Activated T-cell treated with anti-CD3 and anti-CD28 coated beads, Interleukin-2, amount 50 U/mL, for 48 hours (primary cell): ENCODE measurements at regions not wholly inside any gene's neighbourhood (a gene's known extent, or its start where the extent isn't known, plus 50 kb on each side); places are given as distances from the start of the nearest gene placed in this dataset.

Experiments used
- DNase-seq, 2 experiments: peaks; one replicate each; pipeline ENCODE4 v3.0.0-alpha.2; 2020

DNA sequence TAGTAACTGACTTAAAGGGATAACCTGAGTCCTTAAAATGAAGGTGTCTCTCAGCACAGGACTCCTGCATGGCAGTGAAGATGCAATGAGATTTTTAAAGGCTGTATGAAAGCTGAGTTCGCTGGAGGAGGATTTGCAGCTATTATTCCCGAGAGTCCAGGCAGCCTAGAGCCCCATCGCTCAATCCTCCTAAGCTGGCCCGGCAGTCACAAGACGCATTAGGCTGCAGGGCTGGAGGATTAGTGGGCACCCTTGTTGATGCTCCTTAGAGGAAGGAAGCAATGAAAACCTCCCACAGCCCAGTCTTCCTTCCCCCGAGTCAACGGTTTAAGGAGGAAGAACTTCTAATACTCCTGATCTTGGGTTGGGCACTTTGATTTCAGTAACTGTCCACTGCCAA lies 239.5 kb downstream of the EFNB2 start:
- no peak for DNase-seq

DNA sequence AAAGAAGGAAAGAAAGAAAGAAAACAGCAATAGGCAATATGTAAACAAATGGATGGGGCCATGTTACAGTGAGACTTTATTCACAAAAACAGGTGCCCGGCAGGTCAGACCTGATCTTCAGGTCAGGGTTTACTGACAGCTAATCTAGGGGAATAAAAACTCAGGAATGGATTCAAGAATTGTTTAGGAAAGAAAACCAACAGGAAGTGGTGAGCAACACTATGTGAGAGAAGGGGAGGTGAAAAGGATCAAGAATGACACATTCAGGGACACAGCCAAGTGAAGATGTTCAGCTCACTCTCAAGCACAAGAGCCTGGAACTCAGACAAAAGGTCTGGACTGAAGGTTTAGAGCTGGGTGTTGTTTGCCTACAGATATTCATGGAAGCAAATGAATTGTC lies 244.5 kb downstream of the EFNB2 start:
- no peak for DNase-seq

DNA sequence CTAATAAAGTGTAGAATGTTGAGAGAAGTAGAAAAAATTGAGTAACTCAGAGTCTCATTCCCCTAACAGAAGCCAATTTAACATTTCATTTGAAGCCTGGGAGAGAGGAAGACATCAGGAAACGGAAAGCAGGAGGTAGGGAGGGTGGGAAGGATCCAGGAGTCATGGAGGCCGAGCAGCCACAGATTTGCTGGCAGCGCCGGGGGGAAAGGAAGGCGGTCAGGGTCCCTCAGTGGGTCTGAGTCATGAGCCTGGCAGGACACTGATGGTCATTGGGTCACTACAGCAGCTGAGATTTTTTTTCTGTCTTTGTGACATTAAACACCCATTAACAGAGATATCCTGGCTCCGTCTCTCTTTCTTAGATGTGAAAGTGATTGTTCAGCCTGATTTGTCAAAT lies 248.1 kb downstream of the EFNB2 start:
- DNase-seq = no peak

DNA sequence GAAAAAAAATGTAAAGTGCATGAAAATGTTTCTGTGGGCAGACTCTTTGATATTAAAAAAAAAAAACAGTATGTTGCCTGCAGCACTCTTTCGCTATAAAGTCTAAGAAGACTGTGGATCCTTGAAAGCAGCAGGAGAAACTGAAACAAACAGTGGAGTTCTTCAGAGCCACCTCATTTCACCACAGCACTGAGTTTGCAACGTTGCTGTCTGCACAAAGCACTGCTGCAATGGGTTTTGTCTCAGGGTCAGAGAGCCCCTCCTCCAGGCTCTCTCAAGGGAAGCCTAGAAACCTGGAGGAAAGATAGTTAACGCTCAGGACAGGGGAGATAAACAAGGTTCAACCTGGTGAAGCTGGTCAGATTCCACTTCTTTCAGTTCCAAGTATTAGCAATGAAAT lies 248.7 kb downstream of the EFNB2 start:
- DNase-seq = no peak

DNA sequence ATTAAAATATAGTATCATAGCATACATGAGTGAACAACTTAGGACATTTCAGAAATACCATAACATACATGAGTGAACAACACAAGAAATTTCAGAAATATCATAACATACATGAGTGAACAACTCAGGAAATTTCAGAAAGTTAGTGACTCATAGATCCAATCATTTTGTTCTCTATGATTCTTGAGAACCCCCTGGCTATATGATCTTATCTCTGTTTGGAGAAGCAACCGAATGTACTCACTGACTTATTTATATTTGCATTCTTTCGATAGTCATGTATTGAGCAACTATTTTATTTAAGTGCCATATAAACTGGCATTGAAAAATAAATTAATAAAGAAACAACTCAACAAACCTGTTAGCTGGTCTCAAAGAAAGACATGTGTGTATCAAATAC lies 251.1 kb downstream of the EFNB2 start:
- DNase-seq = no peak

DNA sequence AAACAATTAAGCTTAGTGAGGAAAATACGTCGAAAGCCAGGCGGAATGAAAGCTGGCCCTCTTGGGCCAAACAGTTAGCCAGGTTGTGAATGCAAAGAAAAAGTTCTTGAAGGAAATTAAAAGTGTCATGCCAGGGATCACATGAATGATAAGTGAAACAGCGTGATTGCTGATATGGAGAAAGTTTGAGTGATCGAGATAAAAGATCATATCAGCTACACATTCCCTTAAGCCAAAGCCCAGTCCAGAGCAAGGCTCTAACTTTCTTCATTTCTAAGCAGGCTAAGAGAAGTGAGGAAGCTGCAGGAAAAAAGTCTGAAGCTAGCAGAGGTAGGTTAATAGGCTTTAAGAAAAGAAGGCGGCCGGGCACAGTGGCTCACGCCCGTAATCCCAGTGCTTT lies 254.0 kb downstream of the EFNB2 start:
- no peak for DNase-seq

DNA sequence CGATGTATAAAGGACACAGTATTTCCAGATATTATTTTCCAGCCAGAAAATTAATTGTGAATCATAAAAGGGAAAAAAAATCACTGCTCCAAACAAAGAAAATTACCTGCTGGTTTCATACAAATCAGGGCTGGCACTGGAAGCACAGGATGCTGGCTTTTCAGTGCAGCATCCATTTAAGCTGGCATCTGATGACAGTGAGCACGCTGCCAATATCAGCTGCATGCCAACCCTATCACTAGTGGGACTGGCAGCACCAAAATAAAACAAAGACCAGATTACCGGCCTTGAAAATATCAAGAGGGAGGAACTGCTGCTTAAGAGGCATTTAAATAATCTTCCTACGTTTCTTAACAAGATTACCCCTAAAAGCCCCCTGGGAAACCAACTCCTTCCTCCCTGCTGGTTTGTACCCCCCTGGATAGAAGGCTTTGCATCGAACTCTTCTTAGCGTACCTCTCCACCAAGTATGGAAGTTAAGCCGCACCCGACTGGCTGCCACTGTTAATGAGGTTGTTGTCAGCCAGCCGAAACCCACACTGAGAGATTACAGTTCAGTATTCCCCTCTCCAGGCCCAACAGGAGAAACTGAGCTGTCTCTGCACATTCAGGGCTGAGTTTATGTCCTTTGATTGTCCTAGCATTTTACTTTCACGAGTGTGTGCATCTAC lies 257.8 kb downstream of the EFNB2 start:
- no peak for DNase-seq

DNA sequence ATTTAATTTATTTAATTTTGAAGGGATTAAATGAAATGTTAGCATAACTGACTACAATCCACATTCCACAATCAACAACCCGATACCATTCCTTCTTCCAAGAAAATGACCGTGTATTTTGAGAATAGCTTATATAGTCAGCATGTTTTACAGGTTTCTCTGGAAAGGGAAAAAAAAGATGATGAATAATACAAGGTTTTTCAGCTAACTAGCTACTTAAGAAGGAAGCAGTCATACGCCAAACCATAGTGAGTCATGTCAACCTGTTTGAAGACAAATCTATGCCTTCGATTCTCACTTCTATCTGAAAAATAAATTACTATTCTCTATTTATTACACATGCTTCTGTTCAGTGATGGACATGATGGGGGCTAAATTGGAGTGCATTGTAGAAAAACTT lies 258.6 kb downstream of the EFNB2 start:
- DNase-seq = no peak

DNA sequence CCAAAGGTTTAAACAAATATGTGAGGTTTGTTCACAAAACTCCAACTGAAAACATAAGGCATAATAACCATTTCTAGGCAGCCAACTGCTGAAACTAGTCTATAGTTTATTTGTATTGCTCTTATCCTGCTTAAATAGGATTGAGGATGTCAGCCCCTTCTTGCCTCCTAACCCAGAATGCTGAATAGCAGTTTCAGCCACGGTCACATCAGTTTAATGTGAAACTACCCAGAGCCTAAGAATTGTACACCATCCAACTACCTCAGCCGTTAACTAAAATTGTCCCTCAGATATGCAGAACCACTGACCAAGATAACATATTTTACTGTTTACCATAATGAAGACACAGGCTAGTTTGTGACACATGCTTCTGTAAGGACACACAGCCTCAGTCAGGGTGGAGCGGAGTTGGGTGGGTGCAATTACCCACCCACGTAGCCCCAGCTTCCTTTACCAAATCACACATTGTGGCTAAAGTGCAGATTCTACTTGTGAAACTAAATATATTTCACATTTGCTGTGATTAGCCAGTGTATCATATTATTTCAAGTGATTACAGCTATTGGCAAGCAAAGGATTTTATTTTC lies 259.9 kb downstream of the EFNB2 start:
- DNase-seq = no peak

DNA sequence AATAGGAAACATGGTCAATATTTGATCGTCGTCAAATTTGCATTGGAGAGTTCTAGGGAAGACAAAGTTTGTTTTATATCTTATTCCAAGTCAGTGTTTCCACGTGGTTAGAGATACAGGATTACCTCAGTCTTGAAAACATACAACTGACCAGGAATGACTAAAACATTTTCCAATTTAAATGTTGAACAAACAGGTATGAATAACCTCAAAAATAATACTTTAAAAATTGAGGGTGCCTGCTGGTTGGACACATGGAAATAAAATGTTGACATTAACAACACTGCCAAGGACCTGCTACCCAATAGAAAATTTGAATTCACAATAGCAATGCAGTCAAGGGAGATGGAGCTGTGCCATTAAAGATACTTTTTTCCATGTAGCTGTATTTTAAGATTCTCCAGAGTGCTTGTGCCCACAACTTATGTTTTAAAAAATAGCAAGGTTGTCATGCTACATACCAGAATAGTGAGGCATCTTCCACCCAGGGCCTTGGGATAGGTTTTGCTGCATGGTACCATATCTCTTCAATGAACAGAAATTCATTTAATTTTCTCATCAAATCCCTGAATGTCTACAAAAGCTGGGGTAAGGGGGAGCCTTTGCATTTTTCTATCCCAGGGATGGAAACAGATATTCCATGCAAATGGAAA lies 260.8 kb downstream of the EFNB2 start:
- no peak for DNase-seq

DNA sequence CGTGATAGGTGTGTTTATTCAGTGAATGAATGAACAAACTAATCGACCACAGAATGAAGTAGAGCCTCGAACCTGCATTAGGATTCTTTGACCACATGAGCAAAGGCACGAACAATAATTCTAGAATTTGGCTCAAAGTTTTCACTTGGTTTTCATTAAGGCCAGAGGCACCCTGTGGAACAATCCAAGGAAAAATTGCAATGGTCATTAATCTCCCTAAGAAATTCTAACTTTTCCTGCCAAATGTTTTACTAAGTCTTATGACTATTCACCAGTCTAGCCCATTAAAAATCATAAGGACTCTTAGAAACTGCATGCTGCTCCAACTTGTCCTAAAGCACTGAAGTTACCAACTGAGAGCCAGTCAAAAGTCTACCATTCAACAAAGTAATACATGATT lies 271.7 kb downstream of the EFNB2 start:
- no peak for DNase-seq

DNA sequence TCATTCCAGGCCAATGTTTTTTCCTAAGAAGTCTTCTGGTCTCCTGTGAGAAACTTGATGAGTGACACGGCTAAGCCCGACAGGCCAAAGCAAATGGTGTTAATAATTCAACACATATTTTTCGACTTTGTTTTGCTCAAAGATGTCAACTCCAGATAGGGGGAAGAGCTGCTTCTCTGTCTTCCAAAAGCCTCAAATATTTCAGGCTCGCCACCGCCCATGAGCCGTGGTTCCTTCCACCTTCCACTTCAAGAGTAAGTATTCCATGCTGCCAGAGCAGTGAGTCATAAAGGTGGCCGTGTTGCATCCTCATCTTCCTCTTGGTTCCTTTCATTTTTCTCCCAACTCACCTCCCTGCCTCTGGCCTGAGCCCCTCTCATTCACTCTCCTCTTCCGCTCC lies 272.6 kb downstream of the EFNB2 start:
- no peak for DNase-seq

DNA sequence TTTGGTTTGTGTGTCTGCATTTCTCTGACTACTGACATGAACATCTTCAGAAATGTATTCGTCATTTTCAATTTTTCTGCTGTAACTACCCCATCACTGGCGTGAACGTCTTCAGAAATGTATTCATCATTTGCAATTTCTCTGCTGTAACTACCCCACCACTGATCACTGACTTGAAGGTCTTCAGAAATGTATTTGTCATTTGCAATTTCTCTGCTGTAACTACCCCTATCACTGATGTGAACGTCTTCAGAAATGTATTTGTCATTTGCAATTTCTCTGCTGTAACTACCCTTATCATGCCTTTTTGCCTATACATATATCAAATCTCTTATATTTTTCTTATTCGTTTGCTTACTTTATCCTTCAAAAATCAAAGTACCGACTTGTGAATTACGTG lies 274.0 kb downstream of the EFNB2 start:
- DNase-seq = no peak

DNA sequence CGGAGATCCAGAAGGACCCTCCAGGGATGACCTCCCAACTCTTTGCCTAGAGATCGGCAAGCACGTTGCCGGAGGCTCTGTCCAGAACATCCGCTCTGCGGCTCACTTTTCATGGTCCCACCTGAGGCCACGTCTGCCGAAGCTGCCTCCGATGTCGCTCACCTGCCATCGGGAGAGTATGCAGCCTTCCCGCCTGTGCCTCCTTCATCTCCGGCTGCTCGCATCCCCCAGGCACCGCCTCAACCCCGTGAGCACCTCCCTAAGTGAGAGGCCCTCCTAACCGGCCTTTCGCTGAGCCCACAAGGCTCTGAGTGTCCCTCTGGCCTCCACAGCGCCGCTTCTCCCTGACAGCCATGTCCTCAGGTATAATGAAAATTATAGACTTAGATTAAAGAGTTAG lies 275.1 kb downstream of the EFNB2 start:
- DNase-seq = no peak

DNA sequence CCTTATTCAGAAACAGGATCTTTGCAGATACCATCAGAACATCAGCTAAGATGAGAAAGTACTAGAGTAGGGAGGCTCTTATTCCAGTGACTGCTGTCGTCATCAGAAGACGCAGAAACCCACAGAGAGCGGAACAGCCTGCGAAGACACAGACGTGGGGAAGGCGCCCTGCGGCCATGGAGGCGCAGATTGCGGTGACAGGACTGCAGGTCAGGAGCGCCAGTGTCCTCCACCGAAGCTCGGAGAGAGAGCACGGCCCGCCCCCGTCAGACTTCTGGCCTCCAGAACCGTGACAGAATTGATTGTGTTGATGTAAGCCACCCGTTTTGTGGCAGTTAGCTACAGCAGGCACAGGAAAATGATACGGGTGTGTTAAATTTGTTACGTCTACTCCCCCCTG lies 275.5 kb downstream of the EFNB2 start:
- DNase-seq = no peak

DNA sequence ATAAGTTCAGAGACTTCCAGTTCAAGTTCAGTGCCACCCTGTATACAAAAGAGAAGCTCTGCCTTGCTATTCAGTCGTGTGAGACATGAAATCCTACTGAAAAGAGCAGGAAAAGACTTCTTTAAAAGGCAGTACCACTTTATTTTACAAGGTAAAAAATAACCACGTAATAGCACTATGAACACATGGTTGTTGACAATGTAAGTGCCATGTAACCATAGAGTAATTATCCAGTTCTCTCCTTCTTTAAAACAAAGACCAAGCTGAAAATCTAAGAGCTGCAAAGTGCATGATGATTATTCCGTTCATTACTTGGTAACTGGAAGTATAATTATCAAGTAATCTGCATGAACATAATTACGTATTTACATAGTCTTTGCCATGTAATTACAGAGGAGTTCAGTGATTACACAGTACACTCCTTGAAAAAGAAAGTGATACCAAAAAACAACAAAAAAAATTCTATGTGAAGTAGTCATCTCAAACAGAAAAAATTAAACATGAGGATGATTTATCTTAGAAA lies 288.7 kb downstream of the EFNB2 start:
- no peak for DNase-seq

DNA sequence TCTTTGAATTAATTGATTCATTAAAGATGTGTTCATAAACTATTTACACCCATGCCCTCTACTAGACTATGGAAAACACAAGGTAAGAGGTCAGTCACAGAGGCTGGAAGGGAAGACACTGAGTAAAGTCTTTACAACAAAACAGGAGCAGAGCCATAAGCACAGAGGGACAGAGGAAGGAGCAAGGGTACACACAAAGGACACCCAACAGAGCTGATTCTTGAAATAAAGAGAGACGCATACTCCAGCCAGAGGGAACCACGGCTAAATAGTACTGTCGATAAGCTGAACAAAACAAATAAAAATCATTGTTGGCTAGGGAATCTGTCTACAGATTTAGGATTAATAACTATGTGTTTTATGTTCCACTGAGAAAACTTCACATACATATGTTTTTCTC lies 289.2 kb downstream of the EFNB2 start:
- no peak for DNase-seq

DNA sequence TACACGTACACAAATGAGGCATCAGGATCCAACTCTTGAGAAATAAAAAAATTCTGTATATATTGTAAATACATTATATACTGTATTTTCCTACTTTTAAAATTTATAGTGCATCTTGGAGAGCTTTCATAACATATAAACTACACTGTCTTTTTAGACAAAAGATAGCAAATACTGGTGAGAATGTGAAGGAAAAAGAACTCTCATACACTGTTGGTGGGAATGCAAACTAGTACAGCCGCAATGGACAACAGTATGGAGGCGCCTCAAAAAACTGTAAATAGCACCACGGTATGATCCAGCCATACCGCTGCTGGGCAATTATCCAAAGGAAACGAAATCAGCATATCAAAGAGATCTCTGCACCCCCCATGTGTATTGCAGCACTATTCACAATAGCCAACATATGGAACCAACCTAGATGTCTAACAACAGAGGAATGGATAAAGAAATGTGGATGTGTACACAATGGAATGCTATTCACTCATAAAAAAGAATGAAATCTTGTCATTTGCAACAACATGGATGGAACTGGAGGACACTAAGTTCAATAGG lies 292.4 kb downstream of the EFNB2 start:
- DNase-seq = no peak

DNA sequence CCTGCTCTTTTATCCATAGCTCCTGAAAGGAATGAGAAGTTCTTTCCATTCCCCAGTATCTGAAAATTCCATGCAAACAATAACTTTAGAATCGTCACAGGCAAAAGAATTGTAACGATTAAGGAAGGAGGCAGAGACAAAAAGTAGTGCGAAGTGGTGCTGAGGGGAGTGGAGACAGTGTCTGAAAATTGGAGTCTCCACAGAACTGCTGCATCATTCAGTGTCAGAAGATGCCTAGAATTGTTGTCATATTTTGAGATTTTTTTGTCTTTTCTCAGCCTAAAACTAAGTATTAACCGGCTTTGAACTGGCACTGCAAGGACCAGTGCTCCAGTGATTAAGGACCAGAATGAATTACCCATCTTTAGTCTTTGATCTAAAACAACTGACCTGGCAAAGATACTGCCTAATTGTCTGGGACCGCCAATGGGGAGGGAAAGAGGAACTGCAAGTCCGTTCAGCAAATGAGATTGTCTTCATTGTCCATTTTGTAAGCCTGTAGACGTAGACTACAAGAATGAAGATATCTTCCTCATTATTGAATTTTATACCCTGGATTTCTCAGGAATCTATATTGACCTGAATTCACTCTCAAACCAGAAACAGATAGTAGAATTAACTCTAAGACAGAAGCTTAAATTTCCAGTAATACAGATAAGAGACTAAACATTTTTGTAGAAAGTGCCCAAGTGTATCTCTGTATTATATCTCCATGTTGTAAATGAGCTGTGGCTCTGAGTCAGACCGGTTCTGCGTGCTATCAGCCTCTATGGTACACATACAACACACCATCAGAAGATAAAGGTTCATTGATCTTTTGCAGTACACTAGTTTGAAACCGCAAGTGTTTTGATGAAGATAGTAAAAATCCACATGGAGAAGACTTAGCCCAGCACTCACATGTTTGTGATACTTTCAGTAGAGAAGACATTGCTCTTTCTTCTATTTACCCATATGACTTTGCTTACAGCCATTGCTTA lies 293.2 kb downstream of the EFNB2 start:
- no peak for DNase-seq

DNA sequence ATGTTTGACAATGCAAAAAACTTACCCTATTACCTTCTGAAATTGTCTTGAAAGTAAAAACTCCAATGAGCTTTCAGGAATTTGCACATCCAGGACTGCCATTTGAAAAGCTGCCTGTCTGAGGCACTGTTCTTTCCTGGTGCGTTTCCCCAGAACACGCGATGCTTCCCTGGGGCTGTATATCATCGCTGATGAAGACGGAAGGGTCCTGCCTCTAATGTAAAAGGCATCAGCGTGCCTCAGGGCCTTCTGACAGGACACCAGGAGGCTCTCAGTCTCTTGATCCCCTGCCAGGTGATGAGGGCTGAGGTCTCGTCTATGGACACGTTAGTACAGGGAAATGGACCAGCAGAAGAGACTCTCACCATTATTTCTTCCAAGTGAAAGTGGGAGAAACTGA lies 296.8 kb downstream of the EFNB2 start:
- no peak for DNase-seq

DNA sequence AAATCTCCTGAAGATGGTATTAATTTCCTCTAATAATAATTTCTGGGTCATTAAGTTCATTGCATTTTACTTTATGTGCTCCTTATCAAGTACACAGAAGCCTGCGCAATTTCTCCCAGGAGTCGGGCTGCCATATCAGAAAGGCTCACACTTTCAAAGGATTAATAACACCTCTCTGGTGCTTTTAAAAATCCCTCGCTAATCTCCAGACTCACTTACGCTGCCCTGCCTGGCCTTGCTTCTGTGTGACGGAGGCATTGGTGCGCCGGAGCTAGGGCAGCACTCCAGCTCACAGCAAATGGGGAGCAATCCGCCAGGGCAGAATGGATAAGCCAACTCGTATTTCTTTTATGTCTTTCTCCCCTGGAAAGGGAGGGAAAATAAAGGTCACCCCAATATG lies 300.8 kb downstream of the EFNB2 start:
- no peak for DNase-seq

DNA sequence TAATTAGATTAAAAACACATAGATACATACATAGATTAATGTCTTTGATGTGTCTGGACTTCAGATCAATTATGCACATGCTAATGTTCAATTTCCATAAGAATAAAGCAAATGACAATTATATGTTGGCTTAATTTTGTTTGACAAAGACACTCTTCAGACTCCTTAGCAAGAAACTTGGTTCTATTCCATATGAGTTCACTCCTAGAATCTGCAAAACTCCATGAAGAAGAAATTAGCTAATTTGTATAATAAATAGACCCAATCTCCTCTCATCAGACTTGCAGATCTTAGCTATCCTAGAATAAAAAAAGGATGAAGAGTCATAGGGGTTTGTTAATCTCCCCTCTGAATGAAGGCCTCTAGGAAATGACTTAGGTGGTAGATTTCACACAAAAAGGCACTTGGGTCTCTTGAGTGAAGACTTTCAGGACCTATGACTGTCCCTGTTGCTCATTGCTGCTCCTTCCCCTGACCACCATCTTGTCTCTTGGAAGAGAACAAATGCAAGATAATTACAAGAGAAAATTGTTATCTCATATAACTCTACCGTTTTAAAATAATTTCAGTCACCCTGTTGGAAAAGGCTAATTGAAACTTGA lies 302.2 kb downstream of the EFNB2 start:
- DNase-seq = no peak

DNA sequence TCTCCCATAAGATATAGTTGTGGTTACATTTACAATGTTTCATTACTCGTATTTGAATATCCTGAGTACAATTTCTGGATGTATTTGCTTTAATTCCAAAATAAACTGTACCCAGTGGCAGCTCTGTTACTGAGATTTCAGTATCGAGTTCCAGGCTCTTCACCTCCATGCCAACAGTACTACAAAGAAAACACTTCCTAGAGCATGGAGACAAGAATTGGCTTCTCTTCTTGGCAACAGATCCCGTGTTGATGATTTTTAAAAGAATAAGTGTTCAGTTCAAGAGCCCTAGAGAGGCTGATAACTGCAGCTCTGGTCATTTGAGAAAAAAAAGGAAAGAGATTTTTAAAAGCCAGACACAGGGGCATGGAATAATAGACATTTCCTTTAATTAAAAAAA lies 302.8 kb downstream of the EFNB2 start:
- DNase-seq = no peak
